Activated CD4-positive, alpha-beta T cell treated with anti-CD3 and anti-CD28 coated beads for 36 hours (primary cell): ENCODE measurements at regions not wholly inside any gene's neighbourhood (a gene's known extent, or its start where the extent isn't known, plus 50 kb on each side); places are given as distances from the start of the nearest gene placed in this dataset.
"Not testable (repeated sequence)": the region's sequence is repeated elsewhere in the genome, so short reads cannot be mapped to it uniquely, and the experiment has no call there.

Experiments
- ATAC-seq: fragments of 200-7000 bp; cut with Tn5 transposase; one replicate; pipeline ENCODE4 v1.10.0; 2021; ENCODE audit warnings: mild to moderate bottlenecking, moderate library complexity
- CTCF ChIA-PET: fragments of 350-600 bp; sonication (Branson Sonifier 250); formaldehyde crosslinking; loops from one replicate; lab custom pipeline; 2021; ENCODE audit warnings: antibody characterized with exemption; lab: Charles Lee
- POLR2A ChIA-PET: fragments of 350-600 bp; sonication (Branson Sonifier 250); formaldehyde crosslinking; loops from one replicate; lab custom pipeline; 2021; ENCODE audit warnings: antibody characterized with exemption, inconsistent platforms; lab: Charles Lee
- DNase-seq: peaks from one replicate; pipeline ENCODE4 v3.0.0-alpha.2; 2020
- H3K27ac Mint-ChIP-seq: one replicate; pipeline ENCODE4 v1.8.0; 2021; ENCODE audit warnings: mixed read lengths
- H3K27me3 Mint-ChIP-seq: one replicate; pipeline ENCODE4 v1.8.0; 2021; ENCODE audit warnings: mixed read lengths
- H3K36me3 Mint-ChIP-seq: one replicate; pipeline ENCODE4 v1.8.0; 2021; ENCODE audit warnings: low read depth, mixed read lengths
- H3K4me1 Mint-ChIP-seq: one replicate; pipeline ENCODE4 v1.8.0; 2021; ENCODE audit warnings: mixed read lengths
- H3K4me3 Mint-ChIP-seq: one replicate; pipeline ENCODE4 v1.8.0; 2021; ENCODE audit warnings: mild to moderate bottlenecking, moderate library complexity, mixed read lengths
- H3K9me3 Mint-ChIP-seq: one replicate; pipeline ENCODE4 v1.8.0; 2021; ENCODE audit warnings: low read depth, mixed read lengths
- intact Hi-C, 2 experiments: fragments of 100-400 bp; cut with DNase I in 1 of 2; cut with micrococcal nuclease in 1 of 2; formaldehyde crosslinking; loops; one replicate each; pipeline versions ENCODE4 v1.14.2 to v1.15.1; 2022 to 2024; cut with DNase I, micrococcal nuclease

GRCh38 chr5:130452744-130453143, 548.5 kb downstream of the CHSY3 start:
- Mint-ChIP-seq H3K4me1 (no peaks in the 10 kb centered on the region), H3K27ac (no peak overlapping the region), H3K36me3 (peaks cover 1% of the 10 kb centered on the region), H3K9me3 (peaks cover 11% of the 10 kb centered on the region), H3K27me3 (no peaks in the 10 kb centered on the region), H3K4me3 (no peak overlapping the region)
- no peak for ATAC-seq
- intact Hi-C loops = no loop called here
- ChIA-PET CTCF (no interaction called here), POLR2A (no interaction called here)
- DNase-seq = no peak

GRCh38 chr5:130436430-130436829, 532.2 kb downstream of the CHSY3 start:
- no peak for DNase-seq
- intact Hi-C loops = no loop called here
- POLR2A ChIA-PET = no interaction called here
- CTCF ChIA-PET = interaction anchor here (0.7 kb wide), 1 partner anchor 13 kb away, joined by 3 read pairs; no protein-coding TSS in a partner anchor
- Mint-ChIP-seq H3K4me3 (no peak overlapping the region), H3K27ac (no peak overlapping the region), H3K27me3 (no peaks in the 10 kb centered on the region), H3K9me3 (peaks cover 22% of the 10 kb centered on the region), H3K36me3 (no peaks in the 10 kb centered on the region), H3K4me1 (no peaks in the 10 kb centered on the region)
- no peak for ATAC-seq

GRCh38 chr5:130427222-130427955, 523.1 kb downstream of the CHSY3 start:
- peaks cover 4% of the 10 kb centered on the region for H3K27me3 Mint-ChIP-seq
- H3K9me3 Mint-ChIP-seq = no peaks in the 10 kb centered on the region
- intact Hi-C loops = no loop called here
- ATAC-seq (no peak), DNase-seq (no peak)
- H3K4me3 Mint-ChIP-seq = no peak overlapping the region
- no peak overlapping the region for H3K27ac Mint-ChIP-seq
- no peaks in the 10 kb centered on the region for H3K4me1 Mint-ChIP-seq
- no peaks in the 10 kb centered on the region for H3K36me3 Mint-ChIP-seq
- POLR2A ChIA-PET = no interaction called here
- CTCF ChIA-PET = no interaction called here

DNA sequence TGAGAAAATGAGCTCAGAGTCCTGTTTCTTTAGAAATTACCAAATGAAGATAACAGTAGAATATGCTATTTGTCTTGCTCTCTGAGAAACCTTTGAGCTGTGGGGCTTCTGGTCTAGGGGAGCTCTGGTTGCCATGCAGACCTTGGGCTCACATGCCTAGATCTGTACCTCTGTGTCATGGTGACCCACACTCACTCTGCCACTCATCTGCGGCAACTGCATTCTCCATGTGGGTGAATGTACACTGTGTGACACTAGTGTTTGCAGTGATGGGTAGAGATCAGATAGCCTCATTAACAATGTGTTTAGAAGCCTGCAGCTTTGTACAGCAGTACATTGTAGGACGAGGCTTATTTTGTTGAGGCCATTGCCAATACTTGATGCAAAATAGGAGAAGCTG, 521.2 kb downstream of the CHSY3 start:
- H3K4me3 Mint-ChIP-seq = no peak overlapping the region
- H3K4me1 Mint-ChIP-seq = no peaks in the 10 kb centered on the region
- intact Hi-C loops = no loop called here
- no peak for DNase-seq
- ChIA-PET CTCF (no interaction called here), POLR2A (no interaction called here)
- H3K27ac Mint-ChIP-seq = no peak overlapping the region
- H3K27me3 Mint-ChIP-seq = peaks cover 4% of the 10 kb centered on the region
- no peaks in the 10 kb centered on the region for H3K9me3 Mint-ChIP-seq
- no peaks in the 10 kb centered on the region for H3K36me3 Mint-ChIP-seq
- ATAC-seq = no peak

DNA sequence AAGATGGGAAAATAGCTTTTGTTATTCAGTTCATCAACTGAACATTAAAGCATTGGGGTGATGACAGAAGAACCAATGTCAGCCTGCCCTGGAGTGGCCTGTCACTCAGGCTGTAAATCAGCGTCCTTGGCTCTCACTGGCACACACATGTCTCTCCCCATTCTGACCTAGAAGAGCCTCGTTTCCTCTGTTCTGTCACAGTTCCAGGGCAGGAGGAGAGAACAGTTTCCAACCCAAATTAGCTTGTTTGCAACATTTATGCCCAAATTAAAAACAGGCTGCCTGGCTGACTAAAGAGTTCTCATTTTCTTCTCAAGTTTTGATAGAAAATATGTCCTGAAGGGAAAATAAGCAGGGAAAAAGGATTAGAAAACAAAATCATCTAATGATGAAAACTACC, 520.1 kb downstream of the CHSY3 start:
- ATAC-seq = no peak
- no peaks in the 10 kb centered on the region for H3K4me1 Mint-ChIP-seq
- intact Hi-C loops = no loop called here
- no peaks in the 10 kb centered on the region for H3K36me3 Mint-ChIP-seq
- CTCF ChIA-PET = no interaction called here
- DNase-seq = no peak
- H3K27ac Mint-ChIP-seq = no peak overlapping the region
- peaks cover 6% of the 10 kb centered on the region for H3K27me3 Mint-ChIP-seq
- no peaks in the 10 kb centered on the region for H3K9me3 Mint-ChIP-seq
- no peak overlapping the region for H3K4me3 Mint-ChIP-seq
- POLR2A ChIA-PET = no interaction called here

- Mint-ChIP-seq H3K4me3 (no peak overlapping the region), H3K27ac (no peak overlapping the region), H3K36me3 (no peaks in the 10 kb centered on the region), H3K4me1 (no peaks in the 10 kb centered on the region), H3K9me3 (peaks cover 2% of the 10 kb centered on the region), H3K27me3 (peaks cover 4% of the 10 kb centered on the region)
- ATAC-seq = no peak
- DNase-seq = no peak
- intact Hi-C loops = no loop called here
- CTCF ChIA-PET = no interaction called here
- POLR2A ChIA-PET = no interaction called here
Measured at GRCh38 chr5:130402906-130403305, 498.6 kb downstream of the CHSY3 start.

DNA sequence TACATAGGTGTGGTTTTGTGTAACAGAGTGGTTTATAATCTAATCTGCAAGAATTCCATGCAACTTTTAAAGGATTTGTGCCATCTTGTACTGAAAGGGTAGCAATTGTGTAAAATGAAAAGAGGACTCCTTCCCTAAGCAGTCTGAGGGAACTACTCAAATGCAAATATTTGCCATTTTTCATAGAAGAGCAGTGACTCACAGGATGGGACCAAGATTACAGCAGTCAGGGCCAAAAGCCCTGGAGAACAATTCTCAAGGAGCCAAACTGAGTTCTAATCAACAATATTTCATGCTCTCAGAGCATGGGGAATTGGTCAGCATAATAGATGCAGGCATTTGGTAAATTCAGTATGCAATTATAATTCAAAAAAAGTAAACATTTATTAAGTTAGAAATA, 495.8 kb downstream of the CHSY3 start:
- no peaks in the 10 kb centered on the region for H3K36me3 Mint-ChIP-seq
- peaks cover 2% of the 10 kb centered on the region for H3K27me3 Mint-ChIP-seq
- intact Hi-C loops = no loop called here
- H3K9me3 Mint-ChIP-seq = no peaks in the 10 kb centered on the region
- H3K4me3 Mint-ChIP-seq = no peak overlapping the region
- ATAC-seq (no peak), DNase-seq (no peak)
- no peak overlapping the region for H3K27ac Mint-ChIP-seq
- POLR2A ChIA-PET = no interaction called here
- CTCF ChIA-PET = no interaction called here
- no peaks in the 10 kb centered on the region for H3K4me1 Mint-ChIP-seq

DNA sequence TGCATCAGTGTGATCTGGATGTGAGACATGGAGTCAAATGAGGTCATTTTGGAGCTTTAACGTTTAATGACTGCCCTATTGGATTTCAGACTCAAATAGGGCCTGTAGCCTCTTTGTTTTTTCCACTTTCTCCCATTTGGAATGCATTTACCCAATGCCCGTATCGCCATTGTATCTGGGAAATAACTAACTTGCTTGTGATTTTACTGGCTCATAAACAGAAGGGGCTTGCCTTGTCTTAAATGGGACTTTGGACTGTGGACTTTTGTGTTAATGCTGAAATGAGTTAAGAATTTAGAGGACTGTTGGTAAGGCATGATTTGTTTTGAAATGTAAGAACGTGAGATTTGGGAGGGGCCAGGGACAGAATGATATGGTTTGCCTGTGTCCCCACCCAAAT, 494.6 kb downstream of the CHSY3 start:
- no peaks in the 10 kb centered on the region for H3K36me3 Mint-ChIP-seq
- POLR2A ChIA-PET = no interaction called here
- no peak overlapping the region for H3K27ac Mint-ChIP-seq
- no peak overlapping the region for H3K4me3 Mint-ChIP-seq
- H3K4me1 Mint-ChIP-seq = no peaks in the 10 kb centered on the region
- CTCF ChIA-PET = no interaction called here
- intact Hi-C loops = no loop called here
- no peak for DNase-seq
- no peaks in the 10 kb centered on the region for H3K9me3 Mint-ChIP-seq
- no peak for ATAC-seq
- H3K27me3 Mint-ChIP-seq = peaks cover 2% of the 10 kb centered on the region

DNA sequence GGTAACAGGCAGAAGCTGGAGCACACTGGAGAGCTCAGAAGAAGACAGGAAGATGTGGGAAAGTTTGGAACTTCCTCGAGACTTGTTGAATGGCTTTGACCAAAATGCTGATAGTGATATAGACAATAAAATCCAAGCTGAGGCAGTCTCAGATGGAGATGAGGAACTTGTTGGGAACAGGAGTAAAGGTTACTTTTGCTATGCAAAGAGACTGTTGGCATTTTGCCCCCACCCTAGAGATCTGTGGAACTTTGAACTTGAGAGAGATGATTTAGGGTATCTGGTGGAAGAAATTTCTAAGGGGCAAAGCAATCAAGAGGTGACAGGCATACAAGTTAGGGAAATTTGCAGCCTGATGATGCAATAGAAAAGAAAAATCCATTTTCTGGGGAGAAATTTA, 493.5 kb downstream of the CHSY3 start:
- ATAC-seq, intact Hi-C loops, H3K27me3 Mint-ChIP-seq, POLR2A ChIA-PET, H3K4me1 Mint-ChIP-seq, H3K27ac Mint-ChIP-seq, CTCF ChIA-PET, H3K4me3 Mint-ChIP-seq, H3K36me3 Mint-ChIP-seq, H3K9me3 Mint-ChIP-seq, DNase-seq: not testable (repeated sequence)

GRCh38 chr5:130397132-130397531, 492.9 kb downstream of the CHSY3 start:
- H3K36me3 Mint-ChIP-seq = no peaks in the 10 kb centered on the region
- no peaks in the 10 kb centered on the region for H3K9me3 Mint-ChIP-seq
- H3K4me1 Mint-ChIP-seq = no peaks in the 10 kb centered on the region
- DNase-seq (no peak), ATAC-seq (no peak)
- CTCF ChIA-PET = interaction anchor here (0.7 to 0.8 kb wide), 2 partner anchors 9 to 11 kb away, joined by 3 read pairs; no protein-coding TSS in a partner anchor
- no peak overlapping the region for H3K27ac Mint-ChIP-seq
- H3K4me3 Mint-ChIP-seq = no peak overlapping the region
- intact Hi-C loops = no loop called here
- POLR2A ChIA-PET = no interaction called here
- H3K27me3 Mint-ChIP-seq = peaks cover 2% of the 10 kb centered on the region

DNA sequence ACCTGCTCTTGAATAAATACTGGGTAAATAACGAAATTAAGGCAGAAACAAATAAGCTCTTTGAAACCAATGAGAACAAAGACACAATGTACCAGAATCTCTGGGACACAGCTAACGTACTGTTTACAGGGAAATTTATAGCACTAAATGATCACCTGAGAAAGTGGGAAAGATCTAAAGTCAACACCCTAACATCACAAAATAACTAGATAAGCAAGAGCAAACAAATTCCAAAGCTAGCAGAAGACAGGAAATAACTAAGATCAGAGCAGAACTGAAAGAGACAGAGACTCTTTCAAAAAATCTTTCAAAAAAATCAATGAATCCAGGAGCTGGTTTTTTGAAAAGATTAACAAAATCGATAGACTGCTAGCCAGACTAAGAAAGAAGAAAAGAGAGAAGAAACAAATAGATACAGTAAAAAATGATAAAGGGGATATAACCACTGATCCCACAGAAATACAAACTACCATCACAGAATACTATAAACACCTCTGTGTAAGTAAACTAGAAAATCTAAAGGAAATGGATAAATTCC, 487.5 kb downstream of the CHSY3 start:
- DNase-seq, intact Hi-C loops, H3K36me3 Mint-ChIP-seq, H3K4me1 Mint-ChIP-seq, CTCF ChIA-PET, ATAC-seq, H3K27ac Mint-ChIP-seq, H3K27me3 Mint-ChIP-seq, H3K9me3 Mint-ChIP-seq, POLR2A ChIA-PET, H3K4me3 Mint-ChIP-seq: not testable (repeated sequence)

DNA sequence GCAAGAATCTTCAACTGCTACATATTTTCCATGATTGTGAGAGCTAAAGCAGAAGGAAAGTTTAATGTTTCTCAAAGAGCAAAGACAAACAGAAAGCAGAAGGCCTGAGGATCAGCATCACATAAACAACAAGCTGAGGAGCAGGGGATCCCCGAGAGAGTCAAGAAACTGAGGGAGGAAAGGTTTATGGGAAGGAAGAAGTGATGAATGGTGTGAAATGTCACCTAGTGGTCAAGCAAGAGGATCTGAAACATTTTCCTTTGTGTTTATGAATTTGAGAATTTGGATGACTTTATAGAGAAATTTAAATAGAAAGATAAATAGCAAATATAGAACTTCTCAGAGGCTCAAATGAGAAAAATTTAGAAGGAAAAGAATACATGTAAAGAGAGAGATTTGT, 481.9 kb downstream of the CHSY3 start:
- no peaks in the 10 kb centered on the region for H3K4me1 Mint-ChIP-seq
- POLR2A ChIA-PET = no interaction called here

More for the DNA sequence above, 481.9 kb downstream of the CHSY3 start:
- DNase-seq (no peak), ATAC-seq (no peak)
- no peak overlapping the region for H3K4me3 Mint-ChIP-seq
- intact Hi-C loops = no loop called here
- no peaks in the 10 kb centered on the region for H3K9me3 Mint-ChIP-seq
- H3K36me3 Mint-ChIP-seq = no peaks in the 10 kb centered on the region
- no peak overlapping the region for H3K27ac Mint-ChIP-seq
- H3K27me3 Mint-ChIP-seq = no peaks in the 10 kb centered on the region
- CTCF ChIA-PET = interaction anchor here (0.6 to 0.7 kb wide), 2 partner anchors 11 to 98 kb away, joined by 3 read pairs; no protein-coding TSS in a partner anchor
